GM23338 (cell line): ENCODE measurements at regions not wholly inside any gene's neighbourhood (a gene's known extent, or its start where the extent isn't known, plus 50 kb on each side); places are given as distances from the start of the nearest gene placed in this dataset.

Source experiments
- ATAC-seq: fragments of 200-7000 bp; cut with Tn5 transposase; 3 replicates; pipeline ENCODE4 v1.9.1; 2020
- DNase-seq: peaks from one replicate; pipeline ENCODE4 v3.0.0-alpha.2; 2015; ENCODE audit warnings: low spot score
- H2AFZ ChIP-seq: fragments of 200-600 bp; sonication (generic); 2 replicates; pipeline ENCODE4 v1.8.0; 2016; ENCODE audit warnings: antibody characterized with exemption, mild to moderate bottlenecking, moderate library complexity
- H3F3A ChIP-seq: fragments of 200-600 bp; sonication (generic); replicated peaks from 2 replicates; pipeline ENCODE4 v1.8.0; 2017; ENCODE audit warnings: antibody characterized with exemption, mixed run types, low read depth
- H3K27ac ChIP-seq: fragments of 200-600 bp; sonication (generic); 2 replicates; pipeline ENCODE4 v1.6.1; 2016; ENCODE audit warnings: low read depth
- H3K27me3 ChIP-seq: fragments of 200-600 bp; sonication (generic); 2 replicates; pipeline ENCODE4 v1.8.0; 2016; ENCODE audit warnings: mild to moderate bottlenecking, mixed run types, moderate library complexity; ENCODE audit not compliant: insufficient read depth
- H3K36me3 ChIP-seq: fragments of 200-600 bp; sonication (generic); 2 replicates; pipeline ENCODE4 v1.8.0; 2016; ENCODE audit warnings: mild to moderate bottlenecking; ENCODE audit not compliant: insufficient read depth
- H3K4me1 ChIP-seq: fragments of 200-600 bp; sonication (generic); 2 replicates; pipeline ENCODE4 v1.8.0; 2016; ENCODE audit warnings: mild to moderate bottlenecking, moderate library complexity; ENCODE audit not compliant: insufficient read depth
- H3K4me2 ChIP-seq: fragments of 200-600 bp; sonication (generic); 2 replicates; pipeline ENCODE4 v1.7.1; 2017; ENCODE audit warnings: mixed run types
- H3K4me3 ChIP-seq: fragments of 200-600 bp; sonication (generic); 2 replicates; pipeline ENCODE4 v1.6.1; 2016; ENCODE audit warnings: mixed run types
- H3K79me2 ChIP-seq: fragments of 200-600 bp; sonication (generic); replicated peaks from 2 replicates; pipeline ENCODE4 v1.8.0; 2017; ENCODE audit warnings: mild to moderate bottlenecking; ENCODE audit not compliant: insufficient read depth
- H3K9me2 ChIP-seq: fragments of 200-600 bp; sonication (generic); 2 replicates; pipeline ENCODE4 v1.8.0; 2017; ENCODE audit not compliant: insufficient read depth
- H4K20me1 ChIP-seq: fragments of 200-600 bp; sonication (generic); replicated peaks from 2 replicates; pipeline ENCODE4 v1.8.0; 2017; ENCODE audit warnings: mild to moderate bottlenecking; ENCODE audit not compliant: insufficient read depth
- H3K27ac Mint-ChIP-seq: 2 replicates; pipeline ENCODE4 v1.8.0; 2020; ENCODE audit warnings: inconsistent platforms, mild to moderate bottlenecking, moderate library complexity, mixed read lengths
- H3K27me3 Mint-ChIP-seq: 3 replicates; pipeline ENCODE4 v1.8.0; 2022; ENCODE audit warnings: low read depth, mild to moderate bottlenecking, moderate library complexity, mixed read lengths, inconsistent platforms; ENCODE audit not compliant: insufficient read depth, poor library complexity
- H3K36me3 Mint-ChIP-seq: 3 replicates; pipeline ENCODE4 v1.8.0; 2021; ENCODE audit warnings: low read depth, mild to moderate bottlenecking, inconsistent platforms, moderate library complexity, mixed read lengths
- H3K4me1 Mint-ChIP-seq: 3 replicates; pipeline ENCODE4 v1.8.0; 2020; ENCODE audit warnings: mild to moderate bottlenecking, inconsistent platforms, mixed read lengths
- H3K4me3 Mint-ChIP-seq: 3 replicates; pipeline ENCODE4 v1.8.0; 2021; ENCODE audit warnings: moderate library complexity, mild to moderate bottlenecking, inconsistent platforms, mixed read lengths
- H3K9me3 Mint-ChIP-seq: 3 replicates; pipeline ENCODE4 v1.8.0; 2020; ENCODE audit warnings: moderate library complexity, mild to moderate bottlenecking, inconsistent platforms, mixed read lengths
- CREB1 ChIP-seq: fragments of 250-450 bp; sonication (Bioruptor Pico); IDR thresholded peaks from 2 replicates; pipeline ENCODE4 v1.5.0; 2020; ENCODE audit warnings: low read depth, mild to moderate bottlenecking, moderate library complexity
- EZH2 ChIP-seq: fragments of 200-600 bp; sonication (generic); IDR thresholded peaks from one replicate; pipeline ENCODE4 v1.8.0; 2017; ENCODE audit warnings: antibody characterized with exemption, mild to moderate bottlenecking, low read depth; ENCODE audit not compliant: unreplicated experiment
- EZH2phosphoT487 ChIP-seq: fragments of 200-600 bp; sonication (generic); IDR thresholded peaks from one replicate; pipeline ENCODE4 v1.8.1; 2018; ENCODE audit warnings: antibody characterized with exemption; ENCODE audit not compliant: unreplicated experiment
- JUNB ChIP-seq: IDR thresholded peaks from one replicate; pipeline ENCODE4 v1.6.1; 2016; ENCODE audit warnings: antibody characterized with exemption; ENCODE audit not compliant: unreplicated experiment
- NANOG ChIP-seq: IDR thresholded peaks from 2 replicates; pipeline ENCODE4 v1.6.1; 2016; ENCODE audit warnings: antibody characterized with exemption, borderline replicate concordance
- POLR2AphosphoS5 ChIP-seq: IDR thresholded peaks from 2 replicates; pipeline ENCODE4 v1.6.1; 2016; ENCODE audit warnings: antibody characterized with exemption, low read depth
- REST ChIP-seq: IDR thresholded peaks from one replicate; pipeline ENCODE4 v1.6.1; 2018; ENCODE audit warnings: antibody characterized with exemption; ENCODE audit not compliant: unreplicated experiment
- STAT1 ChIP-seq: IDR thresholded peaks from one replicate; pipeline ENCODE4 v1.6.1; 2016; ENCODE audit warnings: antibody characterized with exemption; ENCODE audit not compliant: unreplicated experiment
- ZNF114 ChIP-seq: fragments of 250-450 bp; sonication (Bioruptor Pico); IDR thresholded peaks from 2 replicates; pipeline ENCODE4 v1.5.0; 2020; ENCODE audit warnings: mild to moderate bottlenecking, moderate library complexity
- ZNF331 ChIP-seq: fragments of 250-450 bp; sonication (Bioruptor Pico); IDR thresholded peaks from 2 replicates; pipeline ENCODE4 v1.5.0; 2020; ENCODE audit warnings: low read depth, mild to moderate bottlenecking, moderate library complexity
- TF ChIP-seq, protein P1 (sequence below): fragments of 250-450 bp; sonication (Bioruptor Pico); IDR thresholded peaks from 2 replicates; pipeline ENCODE4 v1.5.0; 2020; ENCODE audit warnings: mild to moderate bottlenecking, moderate library complexity
- TF ChIP-seq, protein P2 (sequence below), 2 experiments: fragments of 200-600 bp in 1 of 2; sonication (generic) in 1 of 2; conservative IDR thresholded peaks; 2 replicates each; pipeline versions ENCODE4 v1.5.1 to v1.6.1; 2016 to 2017; ENCODE audit warnings: antibody characterized with exemption in 2 of 2, low read depth in 2 of 2, mild to moderate bottlenecking in 2 of 2, moderate library complexity in 1 of 2
- TF ChIP-seq, protein P3 (sequence below): IDR thresholded peaks from 2 replicates; pipeline ENCODE4 v1.6.1; 2016; ENCODE audit warnings: antibody characterized with exemption

DNA sequence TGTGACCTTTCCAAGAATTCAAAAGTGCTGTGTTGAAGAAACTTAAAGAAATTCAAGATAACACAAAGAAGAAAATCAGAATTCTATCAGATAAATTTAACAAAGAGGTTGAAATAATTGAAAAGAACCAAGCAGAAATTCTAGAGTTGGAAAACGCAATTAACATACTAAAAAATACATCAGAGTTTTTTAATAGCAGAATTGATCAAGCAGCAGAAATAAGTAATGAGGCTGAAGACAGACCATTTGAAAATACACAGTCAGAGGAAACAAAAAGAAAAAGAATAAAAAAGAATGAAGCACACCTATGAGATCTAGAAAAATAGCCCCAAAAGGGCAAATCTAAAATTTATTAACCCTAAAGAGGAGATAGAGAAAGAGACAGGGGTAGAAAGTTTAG lies 218.1 kb upstream of the KAZN start (continued):
- TF ChIP-seq POLR2AphosphoS5 (no peak), ZNF114 (CRISPR knock-in tag) (no peak), JUNB (no peak), CREB1 (CRISPR knock-in tag) (no peak), EZH2phosphoT487 (no peak)

GRCh38 chr1:14390816-14391215 lies 207.7 kb upstream of the KAZN start:
- no peaks in the 10 kb centered on the region for H3K79me2 ChIP-seq
- H3K27ac ChIP-seq: no peak overlapping the region
- ATAC-seq: no peak
- no peaks in the 10 kb centered on the region for H3F3A ChIP-seq
- Mint-ChIP-seq H3K4me1 (no peaks in the 10 kb centered on the region), H3K36me3 (peaks cover 23% of the 10 kb centered on the region), H3K9me3 (peaks cover 36% of the 10 kb centered on the region), H3K4me3 (no peak overlapping the region), H3K27ac (no peak overlapping the region), H3K27me3 (peaks cover 1% of the 10 kb centered on the region)
- H3K36me3 ChIP-seq: peaks cover 12% of the 10 kb centered on the region
- no peak overlapping the region for H3K4me2 ChIP-seq
- 0 out of 2 replicates have a peak, but pooled peaks cover 3% of the 10 kb centered on the region for H3K9me2 ChIP-seq
- no peak overlapping the region for H3K4me3 ChIP-seq
- TF ChIP-seq, protein P1, sequence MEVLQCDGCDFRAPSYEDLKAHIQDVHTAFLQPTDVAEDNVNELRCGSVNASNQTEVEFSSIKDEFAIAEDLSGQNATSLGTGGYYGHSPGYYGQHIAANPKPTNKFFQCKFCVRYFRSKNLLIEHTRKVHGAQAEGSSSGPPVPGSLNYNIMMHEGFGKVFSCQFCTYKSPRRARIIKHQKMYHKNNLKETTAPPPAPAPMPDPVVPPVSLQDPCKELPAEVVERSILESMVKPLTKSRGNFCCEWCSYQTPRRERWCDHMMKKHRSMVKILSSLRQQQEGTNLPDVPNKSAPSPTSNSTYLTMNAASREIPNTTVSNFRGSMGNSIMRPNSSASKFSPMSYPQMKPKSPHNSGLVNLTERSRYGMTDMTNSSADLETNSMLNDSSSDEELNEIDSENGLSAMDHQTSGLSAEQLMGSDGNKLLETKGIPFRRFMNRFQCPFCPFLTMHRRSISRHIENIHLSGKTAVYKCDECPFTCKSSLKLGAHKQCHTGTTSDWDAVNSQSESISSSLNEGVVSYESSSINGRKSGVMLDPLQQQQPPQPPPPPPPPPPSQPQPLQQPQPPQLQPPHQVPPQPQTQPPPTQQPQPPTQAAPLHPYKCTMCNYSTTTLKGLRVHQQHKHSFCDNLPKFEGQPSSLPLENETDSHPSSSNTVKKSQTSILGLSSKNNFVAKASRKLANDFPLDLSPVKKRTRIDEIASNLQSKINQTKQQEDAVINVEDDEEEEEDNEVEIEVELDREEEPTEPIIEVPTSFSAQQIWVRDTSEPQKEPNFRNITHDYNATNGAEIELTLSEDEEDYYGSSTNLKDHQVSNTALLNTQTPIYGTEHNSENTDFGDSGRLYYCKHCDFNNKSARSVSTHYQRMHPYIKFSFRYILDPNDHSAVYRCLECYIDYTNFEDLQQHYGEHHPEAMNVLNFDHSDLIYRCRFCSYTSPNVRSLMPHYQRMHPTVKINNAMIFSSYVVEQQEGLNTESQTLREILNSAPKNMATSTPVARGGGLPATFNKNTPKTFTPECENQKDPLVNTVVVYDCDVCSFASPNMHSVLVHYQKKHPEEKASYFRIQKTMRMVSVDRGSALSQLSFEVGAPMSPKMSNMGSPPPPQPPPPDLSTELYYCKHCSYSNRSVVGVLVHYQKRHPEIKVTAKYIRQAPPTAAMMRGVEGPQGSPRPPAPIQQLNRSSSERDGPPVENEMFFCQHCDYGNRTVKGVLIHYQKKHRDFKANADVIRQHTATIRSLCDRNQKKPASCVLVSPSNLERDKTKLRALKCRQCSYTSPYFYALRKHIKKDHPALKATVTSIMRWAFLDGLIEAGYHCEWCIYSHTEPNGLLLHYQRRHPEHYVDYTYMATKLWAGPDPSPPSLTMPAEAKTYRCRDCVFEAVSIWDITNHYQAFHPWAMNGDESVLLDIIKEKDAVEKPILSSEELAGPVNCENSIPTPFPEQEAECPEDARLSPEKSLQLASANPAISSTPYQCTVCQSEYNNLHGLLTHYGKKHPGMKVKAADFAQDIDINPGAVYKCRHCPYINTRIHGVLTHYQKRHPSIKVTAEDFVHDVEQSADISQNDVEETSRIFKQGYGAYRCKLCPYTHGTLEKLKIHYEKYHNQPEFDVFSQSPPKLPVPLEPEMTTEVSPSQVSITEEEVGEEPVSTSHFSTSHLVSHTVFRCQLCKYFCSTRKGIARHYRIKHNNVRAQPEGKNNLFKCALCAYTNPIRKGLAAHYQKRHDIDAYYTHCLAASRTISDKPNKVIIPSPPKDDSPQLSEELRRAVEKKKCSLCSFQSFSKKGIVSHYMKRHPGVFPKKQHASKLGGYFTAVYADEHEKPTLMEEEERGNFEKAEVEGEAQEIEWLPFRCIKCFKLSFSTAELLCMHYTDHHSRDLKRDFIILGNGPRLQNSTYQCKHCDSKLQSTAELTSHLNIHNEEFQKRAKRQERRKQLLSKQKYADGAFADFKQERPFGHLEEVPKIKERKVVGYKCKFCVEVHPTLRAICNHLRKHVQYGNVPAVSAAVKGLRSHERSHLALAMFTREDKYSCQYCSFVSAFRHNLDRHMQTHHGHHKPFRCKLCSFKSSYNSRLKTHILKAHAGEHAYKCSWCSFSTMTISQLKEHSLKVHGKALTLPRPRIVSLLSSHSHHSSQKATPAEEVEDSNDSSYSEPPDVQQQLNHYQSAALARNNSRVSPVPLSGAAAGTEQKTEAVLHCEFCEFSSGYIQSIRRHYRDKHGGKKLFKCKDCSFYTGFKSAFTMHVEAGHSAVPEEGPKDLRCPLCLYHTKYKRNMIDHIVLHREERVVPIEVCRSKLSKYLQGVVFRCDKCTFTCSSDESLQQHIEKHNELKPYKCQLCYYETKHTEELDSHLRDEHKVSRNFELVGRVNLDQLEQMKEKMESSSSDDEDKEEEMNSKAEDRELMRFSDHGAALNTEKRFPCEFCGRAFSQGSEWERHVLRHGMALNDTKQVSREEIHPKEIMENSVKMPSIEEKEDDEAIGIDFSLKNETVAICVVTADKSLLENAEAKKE (CRISPR knock-in tag): no peak
- TF ChIP-seq ZNF331 (CRISPR knock-in tag) (no peak), EZH2phosphoT487 (no peak), CREB1 (CRISPR knock-in tag) (no peak), POLR2AphosphoS5 (no peak), EZH2 (no peak), NANOG (no peak), JUNB (no peak), ZNF114 (CRISPR knock-in tag) (no peak), STAT1 (no peak), REST (no peak)
- TF ChIP-seq, protein P2, sequence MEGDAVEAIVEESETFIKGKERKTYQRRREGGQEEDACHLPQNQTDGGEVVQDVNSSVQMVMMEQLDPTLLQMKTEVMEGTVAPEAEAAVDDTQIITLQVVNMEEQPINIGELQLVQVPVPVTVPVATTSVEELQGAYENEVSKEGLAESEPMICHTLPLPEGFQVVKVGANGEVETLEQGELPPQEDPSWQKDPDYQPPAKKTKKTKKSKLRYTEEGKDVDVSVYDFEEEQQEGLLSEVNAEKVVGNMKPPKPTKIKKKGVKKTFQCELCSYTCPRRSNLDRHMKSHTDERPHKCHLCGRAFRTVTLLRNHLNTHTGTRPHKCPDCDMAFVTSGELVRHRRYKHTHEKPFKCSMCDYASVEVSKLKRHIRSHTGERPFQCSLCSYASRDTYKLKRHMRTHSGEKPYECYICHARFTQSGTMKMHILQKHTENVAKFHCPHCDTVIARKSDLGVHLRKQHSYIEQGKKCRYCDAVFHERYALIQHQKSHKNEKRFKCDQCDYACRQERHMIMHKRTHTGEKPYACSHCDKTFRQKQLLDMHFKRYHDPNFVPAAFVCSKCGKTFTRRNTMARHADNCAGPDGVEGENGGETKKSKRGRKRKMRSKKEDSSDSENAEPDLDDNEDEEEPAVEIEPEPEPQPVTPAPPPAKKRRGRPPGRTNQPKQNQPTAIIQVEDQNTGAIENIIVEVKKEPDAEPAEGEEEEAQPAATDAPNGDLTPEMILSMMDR (conservative IDR thresholded peaks at IDR 0.05; ENCODE audit: low read depth in 2 of 2): no peak
- TF ChIP-seq, protein P3, sequence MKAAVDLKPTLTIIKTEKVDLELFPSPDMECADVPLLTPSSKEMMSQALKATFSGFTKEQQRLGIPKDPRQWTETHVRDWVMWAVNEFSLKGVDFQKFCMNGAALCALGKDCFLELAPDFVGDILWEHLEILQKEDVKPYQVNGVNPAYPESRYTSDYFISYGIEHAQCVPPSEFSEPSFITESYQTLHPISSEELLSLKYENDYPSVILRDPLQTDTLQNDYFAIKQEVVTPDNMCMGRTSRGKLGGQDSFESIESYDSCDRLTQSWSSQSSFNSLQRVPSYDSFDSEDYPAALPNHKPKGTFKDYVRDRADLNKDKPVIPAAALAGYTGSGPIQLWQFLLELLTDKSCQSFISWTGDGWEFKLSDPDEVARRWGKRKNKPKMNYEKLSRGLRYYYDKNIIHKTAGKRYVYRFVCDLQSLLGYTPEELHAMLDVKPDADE: no peak
- H2AFZ ChIP-seq: no peak overlapping the region
- no peaks in the 10 kb centered on the region for H3K4me1 ChIP-seq
- H4K20me1 ChIP-seq: no peaks in the 10 kb centered on the region
- no peaks in the 10 kb centered on the region for H3K27me3 ChIP-seq
- DNase-seq: no peak
